ENCODE measurements at regions not wholly inside any gene's neighbourhood (a gene's known extent, or its start where the extent isn't known, plus 50 kb on each side); places are given as distances from the start of the nearest gene placed in this dataset.

DNA sequence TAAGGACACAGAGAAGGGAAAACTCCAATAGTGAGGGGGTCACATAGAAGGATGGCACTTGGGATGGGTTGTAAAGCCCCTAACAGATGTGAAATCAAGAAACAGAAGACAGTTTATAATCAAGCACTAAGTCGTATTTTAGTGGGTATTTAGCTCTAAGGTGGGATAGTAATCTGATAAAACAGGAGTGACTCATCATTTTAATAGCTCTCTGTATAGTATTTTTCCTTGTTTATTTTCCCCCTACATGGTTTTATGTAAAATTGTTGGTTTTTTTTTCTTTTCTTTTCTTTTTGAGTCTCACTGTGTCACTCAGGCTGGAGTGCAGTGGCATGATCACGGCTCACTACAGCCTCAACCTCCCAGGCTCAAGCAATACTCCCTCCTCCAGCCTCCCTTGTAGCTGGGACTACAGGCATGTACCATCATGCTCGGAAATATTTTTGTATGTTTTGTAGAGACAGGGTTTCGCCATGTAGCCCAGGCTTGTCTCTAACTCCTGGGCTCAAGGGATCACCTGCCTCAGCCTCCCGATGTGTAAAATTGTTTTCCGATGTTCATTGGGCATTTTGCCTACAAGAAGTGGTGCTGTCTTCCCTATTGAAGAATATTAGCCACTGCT is 142.6 kb upstream of the SERPINE2 start:
- H3F3A ChIP-seq (ENCODE audit: insufficient read depth, low read length, poor library complexity, severe bottlenecking) = no peaks in the 10 kb centered on the region
- H3K4me3 ChIP-seq (ENCODE audit: low read length) = no peak overlapping the region
- no peaks in the 10 kb centered on the region for H4K20me1 ChIP-seq (ENCODE audit: insufficient read depth)
- H3K4me2 ChIP-seq (ENCODE audit: low read length) = no peak overlapping the region
- no peak overlapping the region for H3K9ac ChIP-seq (ENCODE audit: low read length)
- no peaks in the 10 kb centered on the region for H3K9me3 ChIP-seq (ENCODE audit: low read length)
- no peak for TF ChIP-seq TAF1 (IDR thresholded peaks at IDR 0.05; ENCODE audit: low read depth)
- TF ChIP-seq, protein P1, sequence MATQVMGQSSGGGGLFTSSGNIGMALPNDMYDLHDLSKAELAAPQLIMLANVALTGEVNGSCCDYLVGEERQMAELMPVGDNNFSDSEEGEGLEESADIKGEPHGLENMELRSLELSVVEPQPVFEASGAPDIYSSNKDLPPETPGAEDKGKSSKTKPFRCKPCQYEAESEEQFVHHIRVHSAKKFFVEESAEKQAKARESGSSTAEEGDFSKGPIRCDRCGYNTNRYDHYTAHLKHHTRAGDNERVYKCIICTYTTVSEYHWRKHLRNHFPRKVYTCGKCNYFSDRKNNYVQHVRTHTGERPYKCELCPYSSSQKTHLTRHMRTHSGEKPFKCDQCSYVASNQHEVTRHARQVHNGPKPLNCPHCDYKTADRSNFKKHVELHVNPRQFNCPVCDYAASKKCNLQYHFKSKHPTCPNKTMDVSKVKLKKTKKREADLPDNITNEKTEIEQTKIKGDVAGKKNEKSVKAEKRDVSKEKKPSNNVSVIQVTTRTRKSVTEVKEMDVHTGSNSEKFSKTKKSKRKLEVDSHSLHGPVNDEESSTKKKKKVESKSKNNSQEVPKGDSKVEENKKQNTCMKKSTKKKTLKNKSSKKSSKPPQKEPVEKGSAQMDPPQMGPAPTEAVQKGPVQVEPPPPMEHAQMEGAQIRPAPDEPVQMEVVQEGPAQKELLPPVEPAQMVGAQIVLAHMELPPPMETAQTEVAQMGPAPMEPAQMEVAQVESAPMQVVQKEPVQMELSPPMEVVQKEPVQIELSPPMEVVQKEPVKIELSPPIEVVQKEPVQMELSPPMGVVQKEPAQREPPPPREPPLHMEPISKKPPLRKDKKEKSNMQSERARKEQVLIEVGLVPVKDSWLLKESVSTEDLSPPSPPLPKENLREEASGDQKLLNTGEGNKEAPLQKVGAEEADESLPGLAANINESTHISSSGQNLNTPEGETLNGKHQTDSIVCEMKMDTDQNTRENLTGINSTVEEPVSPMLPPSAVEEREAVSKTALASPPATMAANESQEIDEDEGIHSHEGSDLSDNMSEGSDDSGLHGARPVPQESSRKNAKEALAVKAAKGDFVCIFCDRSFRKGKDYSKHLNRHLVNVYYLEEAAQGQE (IDR thresholded peaks at IDR 0.05; ENCODE audit: borderline replicate concordance) = no peak
- no peak for TF ChIP-seq SMC3 (conservative IDR thresholded peaks at IDR 0.05; ENCODE audit: poor library complexity)
- no peak for TF ChIP-seq EP300 (conservative IDR thresholded peaks at IDR 0.05; ENCODE audit: poor library complexity, severe bottlenecking)
- TF ChIP-seq POLR2AphosphoS5 (IDR thresholded peaks at IDR 0.05) = no peak
- no peak for TF ChIP-seq MXI1 (conservative IDR thresholded peaks at IDR 0.05; ENCODE audit: poor library complexity, severe bottlenecking)
- TF ChIP-seq, protein P2, sequence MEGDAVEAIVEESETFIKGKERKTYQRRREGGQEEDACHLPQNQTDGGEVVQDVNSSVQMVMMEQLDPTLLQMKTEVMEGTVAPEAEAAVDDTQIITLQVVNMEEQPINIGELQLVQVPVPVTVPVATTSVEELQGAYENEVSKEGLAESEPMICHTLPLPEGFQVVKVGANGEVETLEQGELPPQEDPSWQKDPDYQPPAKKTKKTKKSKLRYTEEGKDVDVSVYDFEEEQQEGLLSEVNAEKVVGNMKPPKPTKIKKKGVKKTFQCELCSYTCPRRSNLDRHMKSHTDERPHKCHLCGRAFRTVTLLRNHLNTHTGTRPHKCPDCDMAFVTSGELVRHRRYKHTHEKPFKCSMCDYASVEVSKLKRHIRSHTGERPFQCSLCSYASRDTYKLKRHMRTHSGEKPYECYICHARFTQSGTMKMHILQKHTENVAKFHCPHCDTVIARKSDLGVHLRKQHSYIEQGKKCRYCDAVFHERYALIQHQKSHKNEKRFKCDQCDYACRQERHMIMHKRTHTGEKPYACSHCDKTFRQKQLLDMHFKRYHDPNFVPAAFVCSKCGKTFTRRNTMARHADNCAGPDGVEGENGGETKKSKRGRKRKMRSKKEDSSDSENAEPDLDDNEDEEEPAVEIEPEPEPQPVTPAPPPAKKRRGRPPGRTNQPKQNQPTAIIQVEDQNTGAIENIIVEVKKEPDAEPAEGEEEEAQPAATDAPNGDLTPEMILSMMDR (IDR thresholded peaks at IDR 0.05; ENCODE audit: poor library complexity, severe bottlenecking) = no peak
- TF ChIP-seq RAD21 (conservative IDR thresholded peaks at IDR 0.05) = no peak
- TF ChIP-seq EZH2 (IDR thresholded peaks at IDR 0.05; ENCODE audit: borderline replicate concordance, insufficient read depth, low read length, poor library complexity, severe bottlenecking) = no peak
- no peaks in the 10 kb centered on the region for H3K79me2 ChIP-seq (replicated peaks; ENCODE audit: insufficient read depth, low read length)
- no peak overlapping the region for H3K27ac ChIP-seq (ENCODE audit: low read length)
- H2AFZ ChIP-seq (ENCODE audit: low read depth, low read length) = no peak overlapping the region
- H3K27me3 ChIP-seq (ENCODE audit: insufficient read depth, low read depth, low read length) = no peaks in the 10 kb centered on the region
- H3K9me2 ChIP-seq (ENCODE audit: insufficient read depth, low read length) = no peaks in the 10 kb centered on the region
- no peaks in the 10 kb centered on the region for H3K36me3 ChIP-seq (ENCODE audit: insufficient read depth, low read length)

DNA sequence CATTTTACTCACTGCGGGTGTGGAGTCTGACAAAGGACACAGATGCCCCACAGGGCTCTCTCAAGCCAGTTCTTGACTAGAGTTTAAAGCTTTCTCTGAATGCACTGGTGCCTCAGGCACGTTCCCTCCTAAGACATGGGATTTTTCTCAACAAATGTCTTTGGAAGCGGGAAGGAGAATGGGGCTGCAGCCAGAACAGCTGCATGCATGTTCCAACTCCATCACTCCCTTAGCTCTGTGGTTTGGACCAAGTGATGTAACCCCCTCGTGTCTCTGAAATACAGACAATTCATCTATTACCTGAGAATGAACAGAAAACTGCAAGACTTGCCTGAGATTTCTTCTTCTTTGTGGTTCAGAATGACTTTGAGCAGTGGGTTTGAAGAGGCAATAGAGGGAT is 141.7 kb upstream of the SERPINE2 start:
- no peaks in the 10 kb centered on the region for H3K9me2 ChIP-seq (ENCODE audit: insufficient read depth, low read length)
- H3K9ac ChIP-seq (ENCODE audit: low read length) = no peak overlapping the region
- no peak overlapping the region for H3K4me3 ChIP-seq (ENCODE audit: low read length)
- no peaks in the 10 kb centered on the region for H3K36me3 ChIP-seq (ENCODE audit: insufficient read depth, low read length)
- H3K9me3 ChIP-seq (ENCODE audit: low read length) = no peaks in the 10 kb centered on the region
- no peaks in the 10 kb centered on the region for H3F3A ChIP-seq (ENCODE audit: insufficient read depth, low read length, poor library complexity, severe bottlenecking)
- TF ChIP-seq, protein P1 (IDR thresholded peaks at IDR 0.05; ENCODE audit: borderline replicate concordance) = no peak
- no peak for TF ChIP-seq RAD21 (conservative IDR thresholded peaks at IDR 0.05)
- no peak for TF ChIP-seq EZH2 (IDR thresholded peaks at IDR 0.05; ENCODE audit: borderline replicate concordance, insufficient read depth, low read length, poor library complexity, severe bottlenecking)
- TF ChIP-seq, protein P2 (IDR thresholded peaks at IDR 0.05; ENCODE audit: poor library complexity, severe bottlenecking) = no peak
- no peak for TF ChIP-seq SMC3 (conservative IDR thresholded peaks at IDR 0.05; ENCODE audit: poor library complexity)
- TF ChIP-seq MXI1 (conservative IDR thresholded peaks at IDR 0.05; ENCODE audit: poor library complexity, severe bottlenecking) = no peak
- TF ChIP-seq EP300 (conservative IDR thresholded peaks at IDR 0.05; ENCODE audit: poor library complexity, severe bottlenecking) = no peak
- TF ChIP-seq POLR2AphosphoS5 (IDR thresholded peaks at IDR 0.05) = no peak
- no peak for TF ChIP-seq TAF1 (IDR thresholded peaks at IDR 0.05; ENCODE audit: low read depth)
- H3K4me2 ChIP-seq (ENCODE audit: low read length) = no peak overlapping the region
- H2AFZ ChIP-seq (ENCODE audit: low read depth, low read length) = no peak overlapping the region
- H4K20me1 ChIP-seq (ENCODE audit: insufficient read depth) = no peaks in the 10 kb centered on the region
- H3K27ac ChIP-seq (ENCODE audit: low read length) = no peak overlapping the region
- H3K79me2 ChIP-seq (replicated peaks; ENCODE audit: insufficient read depth, low read length) = no peaks in the 10 kb centered on the region
- no peaks in the 10 kb centered on the region for H3K27me3 ChIP-seq (ENCODE audit: insufficient read depth, low read depth, low read length)

Data from neural cell (in vitro differentiated cells).